Transverse colon (tissue), 4 donors: ENCODE measurements at regions not wholly inside any gene's neighbourhood (a gene's known extent, or its start where the extent isn't known, plus 50 kb on each side); places are given as distances from the start of the nearest gene placed in this dataset.

ENCODE experiments used
- EP300 ChIP-seq: sonication (generic); formaldehyde crosslinking; IDR thresholded peaks from one replicate; pipeline ENCODE4 v1.6.1; 2017; ENCODE audit warnings: antibody characterized with exemption, low read depth
- POLR2A ChIP-seq: fragments of 450-650 bp; IDR thresholded peaks from one replicate; pipeline ENCODE4 v1.6.1; 2016; ENCODE audit warnings: antibody characterized with exemption, mild to moderate bottlenecking, moderate library complexity
- POLR2AphosphoS5 ChIP-seq, 3 donors: sonication (generic); formaldehyde crosslinking; IDR thresholded peaks; one replicate each; pipeline ENCODE4 v1.6.1; 2016; ENCODE audit warnings: antibody characterized with exemption in 3 of 3
- TF ChIP-seq, protein P1 (sequence below), 5 experiments: fragments of 200-600 bp in 3 of 5; fragments of 450-650 bp in 2 of 5; sonication (generic) in 3 of 5; IDR thresholded peaks; 1 replicate in 2 of 5; 2 replicates in 3 of 5; pipeline ENCODE4 v1.5.1; 2016 to 2017; ENCODE audit warnings: antibody characterized with exemption in 5 of 5, inconsistent platforms in 3 of 5, mild to moderate bottlenecking in 2 of 5, moderate library complexity in 1 of 5

DNA sequence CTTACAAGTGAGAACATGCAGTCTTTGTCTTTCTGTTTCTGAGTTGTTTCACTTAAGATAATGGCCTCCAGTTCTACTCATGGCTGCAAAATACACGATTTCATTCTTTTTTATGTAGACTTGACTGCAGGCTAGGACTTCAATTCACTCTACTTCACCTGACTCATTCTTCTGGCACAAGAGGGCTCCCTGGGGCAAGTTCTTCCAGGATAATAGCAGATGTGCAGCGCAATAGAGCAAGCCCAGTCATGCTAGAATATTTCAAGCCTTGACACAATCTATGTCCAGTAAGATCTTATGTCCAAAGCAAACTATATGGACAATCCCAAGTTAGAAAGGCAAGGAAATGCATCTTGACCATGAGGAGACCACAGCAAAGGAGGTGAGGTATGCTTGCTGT is 211.7 kb upstream of the GADL1 start:
- TF ChIP-seq POLR2A (no peak), POLR2AphosphoS5 (IDR thresholded peaks at IDR 0.05) (no peak), EP300 (no peak)
- TF ChIP-seq, protein P1, sequence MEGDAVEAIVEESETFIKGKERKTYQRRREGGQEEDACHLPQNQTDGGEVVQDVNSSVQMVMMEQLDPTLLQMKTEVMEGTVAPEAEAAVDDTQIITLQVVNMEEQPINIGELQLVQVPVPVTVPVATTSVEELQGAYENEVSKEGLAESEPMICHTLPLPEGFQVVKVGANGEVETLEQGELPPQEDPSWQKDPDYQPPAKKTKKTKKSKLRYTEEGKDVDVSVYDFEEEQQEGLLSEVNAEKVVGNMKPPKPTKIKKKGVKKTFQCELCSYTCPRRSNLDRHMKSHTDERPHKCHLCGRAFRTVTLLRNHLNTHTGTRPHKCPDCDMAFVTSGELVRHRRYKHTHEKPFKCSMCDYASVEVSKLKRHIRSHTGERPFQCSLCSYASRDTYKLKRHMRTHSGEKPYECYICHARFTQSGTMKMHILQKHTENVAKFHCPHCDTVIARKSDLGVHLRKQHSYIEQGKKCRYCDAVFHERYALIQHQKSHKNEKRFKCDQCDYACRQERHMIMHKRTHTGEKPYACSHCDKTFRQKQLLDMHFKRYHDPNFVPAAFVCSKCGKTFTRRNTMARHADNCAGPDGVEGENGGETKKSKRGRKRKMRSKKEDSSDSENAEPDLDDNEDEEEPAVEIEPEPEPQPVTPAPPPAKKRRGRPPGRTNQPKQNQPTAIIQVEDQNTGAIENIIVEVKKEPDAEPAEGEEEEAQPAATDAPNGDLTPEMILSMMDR (IDR thresholded peaks at IDR 0.05) = no peak
